SK-N-SH (cell line): ENCODE measurements at regions not wholly inside any gene's neighbourhood (a gene's known extent, or its start where the extent isn't known, plus 50 kb on each side); places are given as distances from the start of the nearest gene placed in this dataset.

Source experiments
- CTCF ChIA-PET: fragments of 300-600, 350-600 bp; formaldehyde crosslinking; extraction: SDS; loops from one replicate; lab custom pipeline; 2021; lab: Yijun Ruan, JAX
- POLR2A ChIA-PET: fragments of 350-600 bp; sonication (Branson Sonifier 250); formaldehyde crosslinking; extraction: SDS; loops from one replicate; lab custom pipeline; 2020; ENCODE audit warnings: antibody characterized with exemption, inconsistent platforms; lab: Yijun Ruan, JAX
- DNase-seq: peaks from one replicate; pipeline ENCODE4 v3.0.0; 2012
- H2AFZ ChIP-seq: fragments of 200-600 bp; sonication (generic); 2 replicates; pipeline ENCODE4 v1.8.1; 2016; ENCODE audit warnings: antibody characterized with exemption, mild to moderate bottlenecking, low read depth
- H3F3A ChIP-seq: fragments of 200-600 bp; sonication (generic); replicated peaks from 2 replicates; pipeline ENCODE3; 2016; ENCODE audit warnings: antibody characterized with exemption, mild to moderate bottlenecking; ENCODE audit not compliant: insufficient read depth
- H3K27ac ChIP-seq, 2 experiments: fragments of 200-500 bp in 1 of 2; fragments of 200-600 bp in 1 of 2; sonication (Bioruptor generic) in 1 of 2; sonication (generic), shearing (Covaris generic) in 1 of 2; 2 replicates each; pipeline versions ENCODE4 v1.5.1 to v1.6.1; 2014 to 2016; ENCODE audit warnings: low read depth in 2 of 2, inconsistent platforms in 1 of 2, low read length in 1 of 2, mild to moderate bottlenecking in 1 of 2, mixed read lengths in 1 of 2
- H3K27me3 ChIP-seq: fragments of 200-600 bp; sonication (generic), shearing (Covaris generic); 2 replicates; pipeline ENCODE4 v1.6.1; 2016; ENCODE audit warnings: mixed run types; ENCODE audit not compliant: insufficient read depth
- H3K36me3 ChIP-seq, 2 experiments: fragments of 200-500 bp in 1 of 2; fragments of 200-600 bp in 1 of 2; sonication (Bioruptor generic) in 1 of 2; sonication (generic) in 1 of 2; replicated peaks in 1 of 2; 2 replicates each; pipeline versions ENCODE3 to v1.5.1; 2014 to 2016; ENCODE audit warnings: low read length in 1 of 2, mild to moderate bottlenecking in 1 of 2; ENCODE audit not compliant: insufficient read depth in 2 of 2, control insufficient read depth in 1 of 2
- H3K4me1 ChIP-seq, 2 experiments: fragments of 200-500 bp in 1 of 2; fragments of 200-600 bp in 1 of 2; sonication (Bioruptor generic) in 1 of 2; sonication (generic), shearing (Covaris generic) in 1 of 2; 2 replicates each; pipeline versions ENCODE4 v1.5.1 to v1.6.1; 2014 to 2016; ENCODE audit warnings: low read depth in 1 of 2, low read length in 1 of 2, mixed run types in 1 of 2; ENCODE audit not compliant: insufficient read depth in 2 of 2, control insufficient read depth in 1 of 2
- H3K4me2 ChIP-seq: fragments of 200-600 bp; sonication (generic), shearing (Covaris generic); 2 replicates; pipeline ENCODE4 v1.6.1; 2017; ENCODE audit warnings: mixed run types
- H3K4me3 ChIP-seq, 2 experiments: fragments of 200-500 bp in 1 of 2; fragments of 200-600 bp in 1 of 2; sonication (Bioruptor generic) in 1 of 2; sonication (generic), shearing (Covaris generic) in 1 of 2; 2 replicates each; pipeline versions ENCODE4 v1.5.1 to v1.8.1; 2014 to 2016; ENCODE audit warnings: low read depth in 2 of 2, inconsistent platforms in 1 of 2, low read length in 1 of 2, mild to moderate bottlenecking in 1 of 2, mixed read lengths in 1 of 2, moderate library complexity in 1 of 2
- H3K79me2 ChIP-seq: fragments of 200-600 bp; sonication (generic); 2 replicates; pipeline ENCODE4 v1.8.1; 2017; ENCODE audit warnings: mild to moderate bottlenecking; ENCODE audit not compliant: insufficient read depth
- H3K9ac ChIP-seq: fragments of 200-600 bp; sonication (generic); 2 replicates; pipeline ENCODE4 v1.6.1; 2017; ENCODE audit warnings: mixed run types
- H3K9me2 ChIP-seq: fragments of 200-600 bp; sonication (generic); 2 replicates; pipeline ENCODE4 v1.6.1; 2017; ENCODE audit warnings: mixed run types
- H3K9me3 ChIP-seq: fragments of 200-600 bp; sonication (generic); 2 replicates; pipeline ENCODE4 v1.6.1; 2017; ENCODE audit warnings: mixed run types, mild to moderate bottlenecking, moderate library complexity
- H4K20me1 ChIP-seq: fragments of 200-600 bp; sonication (generic); 2 replicates; pipeline ENCODE4 v1.6.1; 2017; ENCODE audit warnings: mild to moderate bottlenecking, mixed run types; ENCODE audit not compliant: insufficient read depth
- ELF1 ChIP-seq: IDR thresholded peaks from 2 replicates; pipeline ENCODE4 v1.4.0; 2012
- EP300 ChIP-seq, 2 experiments: IDR thresholded peaks; 2 replicates each; pipeline versions ENCODE4 v1.4.0 to v1.6.1; 2012; ENCODE audit warnings: borderline replicate concordance in 1 of 2, low read depth in 1 of 2, low read length in 1 of 2
- EZH2phosphoT487 ChIP-seq: fragments of 200-600 bp; sonication (generic); IDR thresholded peaks from 2 replicates; pipeline ENCODE4 v1.6.1; 2017; ENCODE audit warnings: low read depth, mixed run types, mild to moderate bottlenecking, antibody characterized with exemption, moderate library complexity, borderline replicate concordance
- FOSL2 ChIP-seq: IDR thresholded peaks from 2 replicates; pipeline ENCODE4 v1.4.0; 2012; ENCODE audit warnings: low read depth, mild to moderate bottlenecking, moderate library complexity, borderline replicate concordance
- FOXJ3 ChIP-seq: sonication (generic); formaldehyde crosslinking; IDR thresholded peaks from 2 replicates; pipeline ENCODE4 v1.5.1; 2020; ENCODE audit warnings: mild to moderate bottlenecking, missing genetic modification reagents
- GABPA ChIP-seq: IDR thresholded peaks from 2 replicates; pipeline ENCODE4 v1.4.0; 2012; ENCODE audit warnings: low read depth, mild to moderate bottlenecking
- JUND ChIP-seq: IDR thresholded peaks from 2 replicates; pipeline ENCODE4 v1.4.0; 2012
- MXI1 ChIP-seq: IDR thresholded peaks from 2 replicates; pipeline ENCODE4 v1.6.1; 2012; ENCODE audit warnings: mild to moderate bottlenecking, low read depth, low read length, improper control_type of control experiment
- POLR2AphosphoS5 ChIP-seq: IDR thresholded peaks from 2 replicates; pipeline ENCODE4 v1.6.1; 2012; ENCODE audit warnings: low read depth, low read length
- RAD21 ChIP-seq: IDR thresholded peaks from 2 replicates; pipeline ENCODE4 v1.6.1; 2012; ENCODE audit warnings: mild to moderate bottlenecking, low read length
- TAF1 ChIP-seq: IDR thresholded peaks from 2 replicates; pipeline ENCODE4 v1.6.1; 2012; ENCODE audit warnings: low read depth, mild to moderate bottlenecking, low read length, moderate library complexity, borderline replicate concordance
- WGBS: methylation state at CpG from one replicate; pipeline ENCODE4 v1.1.6; 2017; ENCODE audit warnings: low lambda C conversion rate; 5-methylcytosine and 5-hydroxymethylcytosine counted together
- TF ChIP-seq, protein P1 (sequence below): IDR thresholded peaks from 2 replicates; pipeline ENCODE4; 2012
- TF ChIP-seq, protein P2 (sequence below): fragments of 200-600 bp; sonication (generic); IDR thresholded peaks from 2 replicates; pipeline ENCODE4 v1.6.1; 2017; ENCODE audit warnings: antibody characterized with exemption, mild to moderate bottlenecking, moderate library complexity
- TF ChIP-seq, protein P3 (sequence below): fragments of 150-350 bp; IDR thresholded peaks from 2 replicates; pipeline ENCODE4 v1.6.1; 2016; ENCODE audit warnings: mild to moderate bottlenecking, low read depth, low read length

DNA sequence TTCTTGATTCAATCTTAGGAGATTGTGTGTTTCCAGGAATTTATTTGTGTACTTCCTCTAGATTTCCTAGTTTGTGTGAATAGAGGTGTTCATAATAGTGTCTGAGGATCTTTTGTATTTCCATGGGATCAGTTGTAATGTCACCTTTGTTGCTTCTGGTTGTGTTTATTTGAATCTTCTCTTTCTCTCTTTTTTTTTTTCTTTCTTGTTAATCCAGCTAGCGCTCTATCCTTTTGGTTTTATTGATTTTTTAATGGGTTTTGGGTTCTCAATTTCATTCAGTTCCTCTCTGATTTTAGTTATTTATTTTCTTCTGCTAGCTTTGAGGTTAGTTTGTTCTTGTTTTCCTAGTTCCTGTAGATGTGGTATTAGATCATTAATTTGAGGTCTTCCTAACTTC, 242.5 kb downstream of the SEC23A start:
- H3K4me3 ChIP-seq: no peak overlapping the region
- no peaks in the 10 kb centered on the region for H3K9me2 ChIP-seq
- no peak for TF ChIP-seq GABPA
- TF ChIP-seq TAF1: no peak
- no peak for TF ChIP-seq EP300 (IDR thresholded peaks at IDR 0.05; ENCODE audit: borderline replicate concordance in 1 of 2, low read depth in 1 of 2, low read length in 1 of 2)
- no peak for TF ChIP-seq EZH2phosphoT487
- TF ChIP-seq, protein P1, sequence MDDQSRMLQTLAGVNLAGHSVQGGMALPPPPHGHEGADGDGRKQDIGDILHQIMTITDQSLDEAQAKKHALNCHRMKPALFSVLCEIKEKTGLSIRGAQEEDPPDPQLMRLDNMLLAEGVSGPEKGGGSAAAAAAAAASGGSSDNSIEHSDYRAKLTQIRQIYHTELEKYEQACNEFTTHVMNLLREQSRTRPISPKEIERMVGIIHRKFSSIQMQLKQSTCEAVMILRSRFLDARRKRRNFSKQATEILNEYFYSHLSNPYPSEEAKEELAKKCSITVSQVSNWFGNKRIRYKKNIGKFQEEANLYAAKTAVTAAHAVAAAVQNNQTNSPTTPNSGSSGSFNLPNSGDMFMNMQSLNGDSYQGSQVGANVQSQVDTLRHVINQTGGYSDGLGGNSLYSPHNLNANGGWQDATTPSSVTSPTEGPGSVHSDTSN: no peak
- TF ChIP-seq MXI1: no peak
- TF ChIP-seq FOSL2: no peak
- 12% methylated on average over 1 of the region's 1 CpG for WGBS
- no peaks in the 10 kb centered on the region for H3K9me3 ChIP-seq
- no peak overlapping the region for H2AFZ ChIP-seq
- ChIA-PET POLR2A (no interaction called here), CTCF (interaction anchor here (0.6 kb wide), 1 partner anchor 256 kb away, joined by 3 read pairs; no protein-coding TSS in a partner anchor)
- no peak overlapping the region for H3K27ac ChIP-seq
- H4K20me1 ChIP-seq: no peaks in the 10 kb centered on the region
- no peaks in the 10 kb centered on the region for H3K79me2 ChIP-seq
- DNase-seq: no peak
- no peak overlapping the region for H3K9ac ChIP-seq
- no peaks in the 10 kb centered on the region for H3K27me3 ChIP-seq
- H3K4me1 ChIP-seq: no peaks in the 10 kb centered on the region
- H3F3A ChIP-seq: no peaks in the 10 kb centered on the region
- no peaks in the 10 kb centered on the region for H3K36me3 ChIP-seq
- H3K4me2 ChIP-seq: no peak overlapping the region

DNA sequence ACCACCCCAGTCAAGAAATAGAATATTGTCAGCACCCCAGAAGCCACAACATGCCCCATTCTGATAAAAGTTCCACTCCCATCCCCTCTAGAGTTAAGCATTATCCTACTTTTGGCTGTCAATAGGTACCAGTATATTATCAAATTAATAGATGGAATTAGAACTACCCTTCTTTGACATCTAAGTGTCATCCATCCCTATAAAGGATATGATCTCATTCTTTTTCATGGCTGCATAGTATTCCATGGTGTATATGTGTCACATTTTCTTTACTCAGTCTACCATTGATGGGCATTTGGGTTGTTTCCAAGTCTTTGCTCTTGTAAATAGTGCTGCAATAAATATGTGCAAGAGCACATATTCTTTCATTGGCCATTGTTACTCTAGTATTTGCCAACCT, 246.2 kb downstream of the SEC23A start:
- Histone ChIP-seq H3K9me3 (no peaks in the 10 kb centered on the region), H3K36me3 (no peaks in the 10 kb centered on the region), H3F3A (no peaks in the 10 kb centered on the region), H3K4me1 (no peaks in the 10 kb centered on the region), H3K27me3 (no peaks in the 10 kb centered on the region), H3K4me3 (no peak overlapping the region), H2AFZ (no peak overlapping the region), H3K4me2 (no peak overlapping the region), H3K27ac (no peak overlapping the region), H3K9ac (no peak overlapping the region), H3K79me2 (no peaks in the 10 kb centered on the region), H4K20me1 (no peaks in the 10 kb centered on the region)
- CTCF ChIA-PET: interaction anchor here (1.5 to 1.8 kb wide), 2 partner anchors 11 kb away, joined by 4 to 5 read pairs; no protein-coding TSS in a partner anchor
- DNase-seq: no peak
- no peak for TF ChIP-seq RAD21
- TF ChIP-seq, all 33 proteins: peak for 0
- H3K9me2 ChIP-seq: no peaks in the 10 kb centered on the region
- POLR2A ChIA-PET: no interaction called here

DNA sequence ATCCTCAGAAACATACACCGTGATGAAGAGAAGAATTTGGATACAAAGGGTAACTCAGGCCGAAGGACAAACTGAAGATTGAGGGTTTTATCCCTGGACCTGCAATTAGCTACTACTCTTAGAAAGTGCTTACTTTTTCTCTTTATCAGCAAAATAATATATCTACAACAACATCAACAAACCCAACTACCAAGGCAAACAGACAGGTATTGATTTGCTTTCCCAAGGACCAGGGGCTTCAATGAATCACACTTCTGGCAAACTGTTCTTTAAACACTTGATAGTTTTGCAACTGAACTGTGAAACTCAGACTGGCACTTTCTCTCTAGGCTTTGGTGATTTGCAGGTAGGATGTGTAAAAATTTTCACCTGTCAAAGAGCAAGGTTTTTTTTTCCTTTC, 247.5 kb downstream of the SEC23A start:
- no peak overlapping the region for H2AFZ ChIP-seq
- no peaks in the 10 kb centered on the region for H3K79me2 ChIP-seq
- CTCF ChIA-PET: interaction anchor here (0.9 to 1.8 kb wide), 2 partner anchors 12 to 18 kb away, joined by 3 to 5 read pairs; no protein-coding TSS in a partner anchor
- no peak overlapping the region for H3K4me2 ChIP-seq
- WGBS: 0% methylated on average over 2 of the region's 2 CpGs
- H3K4me1 ChIP-seq: no peaks in the 10 kb centered on the region
- no peak overlapping the region for H3K9ac ChIP-seq
- no peaks in the 10 kb centered on the region for H3K9me2 ChIP-seq
- H3K27me3 ChIP-seq: no peaks in the 10 kb centered on the region
- H3K36me3 ChIP-seq: no peaks in the 10 kb centered on the region
- no peaks in the 10 kb centered on the region for H4K20me1 ChIP-seq
- POLR2A ChIA-PET: no interaction called here
- no peak overlapping the region for H3K27ac ChIP-seq
- H3K4me3 ChIP-seq: no peak overlapping the region
- H3F3A ChIP-seq: no peaks in the 10 kb centered on the region
- no peaks in the 10 kb centered on the region for H3K9me3 ChIP-seq
- DNase-seq: no peak
- TF ChIP-seq POLR2AphosphoS5 (no peak), FOXJ3 (CRISPR knock-in tag) (no peak), JUND (no peak), EZH2phosphoT487 (no peak), ELF1 (no peak), EP300 (IDR thresholded peaks at IDR 0.05; ENCODE audit: borderline replicate concordance in 1 of 2, low read depth in 1 of 2, low read length in 1 of 2) (no peak)
- TF ChIP-seq, protein P2, sequence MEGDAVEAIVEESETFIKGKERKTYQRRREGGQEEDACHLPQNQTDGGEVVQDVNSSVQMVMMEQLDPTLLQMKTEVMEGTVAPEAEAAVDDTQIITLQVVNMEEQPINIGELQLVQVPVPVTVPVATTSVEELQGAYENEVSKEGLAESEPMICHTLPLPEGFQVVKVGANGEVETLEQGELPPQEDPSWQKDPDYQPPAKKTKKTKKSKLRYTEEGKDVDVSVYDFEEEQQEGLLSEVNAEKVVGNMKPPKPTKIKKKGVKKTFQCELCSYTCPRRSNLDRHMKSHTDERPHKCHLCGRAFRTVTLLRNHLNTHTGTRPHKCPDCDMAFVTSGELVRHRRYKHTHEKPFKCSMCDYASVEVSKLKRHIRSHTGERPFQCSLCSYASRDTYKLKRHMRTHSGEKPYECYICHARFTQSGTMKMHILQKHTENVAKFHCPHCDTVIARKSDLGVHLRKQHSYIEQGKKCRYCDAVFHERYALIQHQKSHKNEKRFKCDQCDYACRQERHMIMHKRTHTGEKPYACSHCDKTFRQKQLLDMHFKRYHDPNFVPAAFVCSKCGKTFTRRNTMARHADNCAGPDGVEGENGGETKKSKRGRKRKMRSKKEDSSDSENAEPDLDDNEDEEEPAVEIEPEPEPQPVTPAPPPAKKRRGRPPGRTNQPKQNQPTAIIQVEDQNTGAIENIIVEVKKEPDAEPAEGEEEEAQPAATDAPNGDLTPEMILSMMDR: no peak
- TF ChIP-seq, protein P3, sequence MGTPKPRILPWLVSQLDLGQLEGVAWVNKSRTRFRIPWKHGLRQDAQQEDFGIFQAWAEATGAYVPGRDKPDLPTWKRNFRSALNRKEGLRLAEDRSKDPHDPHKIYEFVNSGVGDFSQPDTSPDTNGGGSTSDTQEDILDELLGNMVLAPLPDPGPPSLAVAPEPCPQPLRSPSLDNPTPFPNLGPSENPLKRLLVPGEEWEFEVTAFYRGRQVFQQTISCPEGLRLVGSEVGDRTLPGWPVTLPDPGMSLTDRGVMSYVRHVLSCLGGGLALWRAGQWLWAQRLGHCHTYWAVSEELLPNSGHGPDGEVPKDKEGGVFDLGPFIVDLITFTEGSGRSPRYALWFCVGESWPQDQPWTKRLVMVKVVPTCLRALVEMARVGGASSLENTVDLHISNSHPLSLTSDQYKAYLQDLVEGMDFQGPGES: no peak
